Activated CD8-positive, alpha-beta T cell treated with anti-CD3 and anti-CD28 coated beads for 36 hours (primary cell): ENCODE measurements at regions not wholly inside any gene's neighbourhood (a gene's known extent, or its start where the extent isn't known, plus 50 kb on each side); places are given as distances from the start of the nearest gene placed in this dataset.

ENCODE experiments used
- ATAC-seq: fragments of 200-7000 bp; cut with Tn5 transposase; one replicate; pipeline ENCODE4 v1.10.0; 2021; ENCODE audit warnings: mild to moderate bottlenecking, moderate library complexity
- CTCF ChIA-PET: fragments of 350-600 bp; sonication (Branson Sonifier 250); formaldehyde crosslinking; loops from one replicate; lab custom pipeline; 2021; ENCODE audit warnings: antibody characterized with exemption; lab: Charles Lee
- POLR2A ChIA-PET: fragments of 350-600 bp; sonication (Branson Sonifier 250); formaldehyde crosslinking; loops from one replicate; lab custom pipeline; 2021; ENCODE audit warnings: antibody characterized with exemption; lab: Charles Lee
- DNase-seq: peaks from one replicate; pipeline ENCODE4 v3.0.0-alpha.2; 2020
- H3K27ac Mint-ChIP-seq: one replicate; pipeline ENCODE4 v1.8.0; 2021; ENCODE audit warnings: mild to moderate bottlenecking, mixed read lengths
- H3K27me3 Mint-ChIP-seq: one replicate; pipeline ENCODE4 v1.8.0; 2021; ENCODE audit warnings: mixed read lengths
- H3K36me3 Mint-ChIP-seq: one replicate; pipeline ENCODE4 v1.8.0; 2021; ENCODE audit warnings: low read depth, mixed read lengths
- H3K4me1 Mint-ChIP-seq: one replicate; pipeline ENCODE4 v1.8.0; 2021; ENCODE audit warnings: low read depth, mixed read lengths
- H3K4me3 Mint-ChIP-seq: one replicate; pipeline ENCODE4 v1.8.0; 2021; ENCODE audit warnings: mild to moderate bottlenecking, moderate library complexity, mixed read lengths
- H3K9me3 Mint-ChIP-seq: one replicate; pipeline ENCODE4 v1.8.0; 2021; ENCODE audit warnings: mixed read lengths
- intact Hi-C: fragments of 100-400 bp; cut with micrococcal nuclease; formaldehyde crosslinking; loops from one replicate; pipeline ENCODE4 v1.10.0; 2022
- TF ChIP-seq, protein P1 (sequence below): fragments of 200-600 bp; IDR thresholded peaks from one replicate; pipeline ENCODE4 v1.8.0; 2022; ENCODE audit warnings: antibody characterized with exemption, mild to moderate bottlenecking

DNA sequence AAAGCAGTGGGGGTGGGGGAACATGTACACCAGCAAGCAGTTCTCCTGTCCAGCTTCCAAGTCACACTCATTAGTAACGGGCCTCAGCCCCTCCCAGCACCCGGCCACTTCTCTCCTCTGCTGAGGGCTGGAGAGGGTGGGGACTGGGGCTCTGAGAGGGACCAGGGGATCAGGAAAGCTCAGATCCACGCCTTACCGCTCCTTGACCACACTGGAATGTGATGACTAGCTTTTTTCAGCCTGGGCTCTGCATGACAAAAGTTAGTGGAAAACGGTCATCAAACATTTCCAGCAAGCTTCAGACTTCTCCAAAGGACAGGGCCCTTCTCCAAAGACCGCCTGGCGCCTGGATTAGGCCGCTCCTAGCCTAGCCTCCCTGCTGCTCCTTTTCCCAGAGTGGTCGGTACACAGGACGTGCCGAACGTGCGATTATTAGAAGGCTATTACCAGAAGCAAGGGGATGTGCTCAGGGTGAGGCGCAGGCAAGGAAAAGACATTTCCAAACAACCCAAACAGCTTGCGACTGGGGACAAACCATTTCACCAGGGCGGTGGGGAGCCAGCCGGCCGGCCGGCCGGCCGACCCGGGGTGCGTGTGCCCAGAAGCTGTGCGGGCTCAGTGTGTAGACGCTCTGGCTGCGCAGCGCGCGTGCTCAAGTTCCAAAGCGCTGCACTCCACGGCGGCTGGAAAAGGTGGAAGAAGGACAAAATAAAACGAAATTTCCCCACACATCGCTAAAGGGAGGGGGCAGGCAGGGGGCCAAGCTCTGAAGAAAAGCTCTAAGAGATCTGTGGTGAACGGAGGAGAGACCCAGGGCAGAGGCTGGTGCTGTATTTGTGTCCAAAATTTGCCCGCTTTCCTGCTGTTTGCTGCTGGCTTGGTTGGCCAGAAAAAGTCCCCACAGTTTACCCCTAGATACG is 51.0 kb upstream of the SSR3 start:
- TF ChIP-seq, protein P1, sequence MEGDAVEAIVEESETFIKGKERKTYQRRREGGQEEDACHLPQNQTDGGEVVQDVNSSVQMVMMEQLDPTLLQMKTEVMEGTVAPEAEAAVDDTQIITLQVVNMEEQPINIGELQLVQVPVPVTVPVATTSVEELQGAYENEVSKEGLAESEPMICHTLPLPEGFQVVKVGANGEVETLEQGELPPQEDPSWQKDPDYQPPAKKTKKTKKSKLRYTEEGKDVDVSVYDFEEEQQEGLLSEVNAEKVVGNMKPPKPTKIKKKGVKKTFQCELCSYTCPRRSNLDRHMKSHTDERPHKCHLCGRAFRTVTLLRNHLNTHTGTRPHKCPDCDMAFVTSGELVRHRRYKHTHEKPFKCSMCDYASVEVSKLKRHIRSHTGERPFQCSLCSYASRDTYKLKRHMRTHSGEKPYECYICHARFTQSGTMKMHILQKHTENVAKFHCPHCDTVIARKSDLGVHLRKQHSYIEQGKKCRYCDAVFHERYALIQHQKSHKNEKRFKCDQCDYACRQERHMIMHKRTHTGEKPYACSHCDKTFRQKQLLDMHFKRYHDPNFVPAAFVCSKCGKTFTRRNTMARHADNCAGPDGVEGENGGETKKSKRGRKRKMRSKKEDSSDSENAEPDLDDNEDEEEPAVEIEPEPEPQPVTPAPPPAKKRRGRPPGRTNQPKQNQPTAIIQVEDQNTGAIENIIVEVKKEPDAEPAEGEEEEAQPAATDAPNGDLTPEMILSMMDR = no peak
- ATAC-seq (no peak), DNase-seq (no peak)
- POLR2A ChIA-PET = no interaction called here
- Mint-ChIP-seq H3K27ac (peak overlapping the region; percentile 30), H3K4me3 (peak overlapping the region; percentile 66), H3K9me3 (no peaks in the 10 kb centered on the region), H3K4me1 (peaks cover 12% of the 10 kb centered on the region), H3K27me3 (peaks cover 22% of the 10 kb centered on the region), H3K36me3 (no peaks in the 10 kb centered on the region)
- intact Hi-C loops = no loop called here
- CTCF ChIA-PET = no interaction called here

DNA sequence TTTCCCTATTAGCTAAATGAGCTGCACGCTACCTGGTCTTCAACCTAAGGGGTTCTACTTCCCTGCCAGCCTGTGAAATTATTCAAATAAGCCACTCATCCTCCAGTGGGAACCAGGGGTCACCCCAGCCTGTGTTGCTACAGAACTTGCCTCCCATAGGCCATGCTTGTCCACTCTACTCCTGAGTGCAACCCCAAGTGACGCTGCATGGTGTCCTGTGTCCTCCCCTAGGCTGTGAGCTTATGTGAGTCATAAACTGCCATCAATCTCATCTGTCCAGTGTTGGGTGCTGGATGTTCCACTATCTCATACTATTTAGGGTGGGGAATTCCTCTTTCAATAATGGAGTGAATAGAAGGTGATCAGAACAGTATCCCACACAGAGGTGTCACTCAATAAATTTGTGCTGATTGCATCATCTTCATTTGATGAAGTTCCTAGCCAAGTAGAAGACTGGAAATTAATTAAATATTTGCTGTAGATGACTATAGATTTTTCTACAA is 49.8 kb upstream of the SSR3 start:
- ChIA-PET CTCF (no interaction called here), POLR2A (no interaction called here)
- Mint-ChIP-seq H3K4me1 (peaks cover 12% of the 10 kb centered on the region), H3K9me3 (no peaks in the 10 kb centered on the region), H3K27ac (no peak overlapping the region), H3K36me3 (no peaks in the 10 kb centered on the region), H3K27me3 (peaks cover 22% of the 10 kb centered on the region), H3K4me3 (no peak overlapping the region)
- TF ChIP-seq, protein P1 = no peak
- ATAC-seq (no peak), DNase-seq (no peak)
- intact Hi-C loops = no loop called here
